ENCODE measurements at regions not wholly inside any gene's neighbourhood (a gene's known extent, or its start where the extent isn't known, plus 50 kb on each side); places are given as distances from the start of the nearest gene placed in this dataset.
"Not testable (repeated sequence)": the region's sequence is repeated elsewhere in the genome, so short reads cannot be mapped to it uniquely, and the experiment has no call there.

DNA sequence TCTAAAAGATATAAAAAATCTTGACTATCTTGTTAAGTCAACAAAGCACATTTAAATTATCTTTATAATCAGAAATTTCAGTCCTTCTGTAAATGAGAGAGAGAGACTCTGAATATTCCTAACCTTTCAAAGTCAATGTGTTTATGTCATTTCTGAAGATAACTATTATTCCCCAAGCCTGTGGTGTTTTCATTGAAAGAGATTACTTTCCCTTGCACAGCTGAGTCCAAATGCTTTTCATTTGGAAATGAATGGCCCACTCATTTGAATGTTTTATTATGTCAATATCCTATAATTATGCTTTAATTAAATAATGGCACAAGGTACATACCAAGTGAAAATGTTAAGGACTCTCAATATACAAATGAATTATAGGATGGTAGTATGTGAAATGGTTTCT, 680.0 kb upstream of the DPPA4 start:
- H3K4me3 ChIP-seq: no peak overlapping the region
- DNase-seq (ENCODE audit: low spot score in 2 of 2): no peak
- TF ChIP-seq, protein P1, sequence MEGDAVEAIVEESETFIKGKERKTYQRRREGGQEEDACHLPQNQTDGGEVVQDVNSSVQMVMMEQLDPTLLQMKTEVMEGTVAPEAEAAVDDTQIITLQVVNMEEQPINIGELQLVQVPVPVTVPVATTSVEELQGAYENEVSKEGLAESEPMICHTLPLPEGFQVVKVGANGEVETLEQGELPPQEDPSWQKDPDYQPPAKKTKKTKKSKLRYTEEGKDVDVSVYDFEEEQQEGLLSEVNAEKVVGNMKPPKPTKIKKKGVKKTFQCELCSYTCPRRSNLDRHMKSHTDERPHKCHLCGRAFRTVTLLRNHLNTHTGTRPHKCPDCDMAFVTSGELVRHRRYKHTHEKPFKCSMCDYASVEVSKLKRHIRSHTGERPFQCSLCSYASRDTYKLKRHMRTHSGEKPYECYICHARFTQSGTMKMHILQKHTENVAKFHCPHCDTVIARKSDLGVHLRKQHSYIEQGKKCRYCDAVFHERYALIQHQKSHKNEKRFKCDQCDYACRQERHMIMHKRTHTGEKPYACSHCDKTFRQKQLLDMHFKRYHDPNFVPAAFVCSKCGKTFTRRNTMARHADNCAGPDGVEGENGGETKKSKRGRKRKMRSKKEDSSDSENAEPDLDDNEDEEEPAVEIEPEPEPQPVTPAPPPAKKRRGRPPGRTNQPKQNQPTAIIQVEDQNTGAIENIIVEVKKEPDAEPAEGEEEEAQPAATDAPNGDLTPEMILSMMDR (IDR thresholded peaks at IDR 0.05): no peak

DNA sequence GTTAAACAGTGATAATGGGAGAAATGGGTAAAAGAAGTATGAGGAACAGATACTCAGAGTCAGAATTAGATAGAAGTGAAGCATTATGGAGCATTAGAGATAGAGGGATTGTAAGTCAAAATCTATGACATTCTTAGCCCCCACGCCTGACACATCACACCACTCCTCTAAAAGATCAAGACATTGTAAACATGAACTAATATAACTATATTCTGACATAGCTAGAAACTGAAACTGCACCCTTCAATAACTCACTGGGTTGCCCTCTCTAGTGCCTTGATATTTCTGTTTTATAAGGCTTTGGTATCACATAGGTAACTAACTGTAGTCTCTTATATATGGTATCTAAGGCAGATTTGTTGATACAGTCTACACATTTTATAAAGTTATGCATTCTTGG, 684.3 kb upstream of the DPPA4 start:
- no peak overlapping the region for H3K4me3 ChIP-seq
- H3K36me3 ChIP-seq: no peaks in the 10 kb centered on the region
- no peaks in the 10 kb centered on the region for H3K27me3 ChIP-seq
- no peak for DNase-seq (ENCODE audit: low spot score in 2 of 2)
- TF ChIP-seq, protein P1 (IDR thresholded peaks at IDR 0.05): no peak
- no peaks in the 10 kb centered on the region for H3K4me1 ChIP-seq
- intact Hi-C loops (cut with DNase I): no loop called here
- H3K9me3 ChIP-seq: no peaks in the 10 kb centered on the region
- no peak overlapping the region for H3K27ac ChIP-seq

More for the DNA sequence above, 680.0 kb upstream of the DPPA4 start:
- H3K27me3 ChIP-seq: no peaks in the 10 kb centered on the region
- no peaks in the 10 kb centered on the region for H3K9me3 ChIP-seq
- no peaks in the 10 kb centered on the region for H3K36me3 ChIP-seq
- H3K27ac ChIP-seq: no peak overlapping the region
- intact Hi-C loops (cut with DNase I): no loop called here
- H3K4me1 ChIP-seq: no peaks in the 10 kb centered on the region

DNA sequence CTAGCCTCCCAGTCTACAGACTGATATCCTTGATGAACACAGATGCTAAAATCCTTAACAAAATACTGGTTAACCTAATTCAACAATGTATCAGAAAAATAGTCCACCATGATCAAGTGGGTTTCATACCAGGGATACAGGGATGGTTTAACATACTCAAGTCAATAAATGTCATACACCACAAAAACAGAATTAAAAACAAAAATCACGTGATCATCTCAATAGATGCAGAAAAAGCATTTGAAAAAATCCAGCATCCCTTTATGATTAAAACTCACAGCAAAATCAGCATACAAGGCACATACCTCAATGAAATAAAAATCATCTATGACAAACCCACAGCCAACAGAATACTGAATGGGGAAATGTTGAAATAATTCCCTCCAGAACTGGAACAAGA, 685.7 kb upstream of the DPPA4 start:
- DNase-seq (ENCODE audit: low spot score in 2 of 2); H3K9me3 ChIP-seq; H3K27ac ChIP-seq; H3K4me3 ChIP-seq; H3K36me3 ChIP-seq; H3K4me1 ChIP-seq; intact Hi-C loops (cut with DNase I); H3K27me3 ChIP-seq: not testable (repeated sequence)

DNA sequence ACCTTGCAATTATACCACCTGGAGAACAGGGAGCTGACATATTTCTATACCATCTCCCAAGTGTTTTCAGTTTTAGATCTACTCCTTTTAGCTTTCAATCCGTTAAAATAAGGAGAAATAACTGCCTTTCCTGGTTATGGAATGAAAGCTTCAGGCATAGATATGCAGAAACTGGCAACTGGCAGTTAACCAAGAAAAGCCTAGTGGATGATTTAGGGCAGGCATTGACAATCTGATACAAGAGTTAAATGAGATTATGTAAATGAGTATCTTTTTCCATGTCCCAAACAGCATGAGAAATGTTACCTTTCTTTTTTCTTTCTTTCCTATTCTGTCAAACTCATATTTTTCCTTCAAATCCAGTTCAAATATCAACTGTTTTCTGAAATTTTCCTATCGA, 689.1 kb upstream of the DPPA4 start:
- DNase-seq (ENCODE audit: low spot score in 2 of 2): no peak
- Histone ChIP-seq H3K4me1 (no peaks in the 10 kb centered on the region), H3K27ac (no peak overlapping the region), H3K27me3 (no peaks in the 10 kb centered on the region), H3K9me3 (no peaks in the 10 kb centered on the region), H3K36me3 (no peaks in the 10 kb centered on the region), H3K4me3 (no peak overlapping the region)
- intact Hi-C loops (cut with DNase I): no loop called here
- TF ChIP-seq, protein P1 (IDR thresholded peaks at IDR 0.05): no peak

DNA sequence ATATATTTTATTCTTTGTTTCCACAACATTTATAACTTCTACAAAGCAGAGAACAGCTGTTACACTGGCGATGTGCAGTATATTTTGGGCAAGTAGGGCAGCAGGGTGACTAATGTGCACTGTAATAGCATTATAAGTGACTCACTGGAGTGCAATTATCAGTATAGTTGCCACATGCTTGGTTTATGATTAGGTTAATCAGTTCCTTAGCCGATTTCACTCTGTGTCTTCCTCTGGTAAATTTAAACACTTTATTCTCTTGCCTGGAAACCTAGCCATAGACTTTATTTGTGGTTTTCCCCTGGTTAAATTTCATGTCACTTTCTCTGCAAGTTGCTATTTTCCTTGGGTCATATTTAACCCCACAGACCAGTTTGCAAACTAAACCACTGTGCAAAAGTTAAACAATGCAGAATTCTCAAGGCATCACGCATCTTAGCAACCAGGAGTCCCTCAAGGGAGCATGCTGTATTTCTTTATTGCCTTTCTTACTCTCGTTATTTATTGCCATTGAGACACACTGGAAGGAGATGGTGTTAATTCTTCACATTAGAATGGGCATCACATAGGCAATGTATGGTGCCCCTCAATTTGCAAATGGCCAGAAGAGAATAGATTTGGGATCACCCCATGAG, 690.2 kb upstream of the DPPA4 start:
- Histone ChIP-seq H3K4me1 (no peaks in the 10 kb centered on the region), H3K36me3 (no peaks in the 10 kb centered on the region), H3K27ac (no peak overlapping the region), H3K4me3 (no peak overlapping the region), H3K9me3 (no peaks in the 10 kb centered on the region), H3K27me3 (no peaks in the 10 kb centered on the region)
- intact Hi-C loops (cut with DNase I): no loop called here
- no peak for DNase-seq (ENCODE audit: low spot score in 2 of 2)
- TF ChIP-seq, protein P1 (IDR thresholded peaks at IDR 0.05): no peak

DNA sequence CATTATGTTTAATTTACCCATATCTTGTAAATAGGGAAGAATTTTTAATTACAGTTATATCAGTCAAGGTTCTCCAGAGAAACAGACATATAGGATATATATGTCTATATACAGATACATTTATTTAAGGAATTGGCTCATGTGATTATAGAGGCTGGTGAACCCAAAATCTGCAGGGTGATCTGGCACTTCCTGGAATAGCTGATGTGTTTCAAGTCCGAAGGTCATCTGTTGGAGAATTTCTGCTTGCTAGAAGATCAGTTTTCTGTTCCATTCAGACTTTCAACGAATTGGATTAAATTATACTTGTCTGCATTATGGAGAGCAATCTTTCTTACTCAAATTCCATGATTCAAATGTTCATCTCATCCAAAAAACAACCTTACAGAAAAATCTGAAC, 694.6 kb upstream of the DPPA4 start:
- H3K36me3 ChIP-seq: no peaks in the 10 kb centered on the region
- TF ChIP-seq, protein P1 (IDR thresholded peaks at IDR 0.05): no peak
- intact Hi-C loops (cut with DNase I): no loop called here
- no peak overlapping the region for H3K4me3 ChIP-seq
- H3K9me3 ChIP-seq: no peaks in the 10 kb centered on the region
- no peak overlapping the region for H3K27ac ChIP-seq
- no peaks in the 10 kb centered on the region for H3K4me1 ChIP-seq
- no peak for DNase-seq (ENCODE audit: low spot score in 2 of 2)
- no peaks in the 10 kb centered on the region for H3K27me3 ChIP-seq
